ENCODE measurements at regions not wholly inside any gene's neighbourhood (a gene's known extent, or its start where the extent isn't known, plus 50 kb on each side); places are given as distances from the start of the nearest gene placed in this dataset.
A peak's percentile ranks its signal among the peaks of the same experiment; 100 is the strongest.

GRCh38 chr18:70507970-70508369 lies 219.1 kb downstream of the SOCS6 start:
- no peak for DNase-seq (ENCODE audit: low read depth)

GRCh38 chr18:70506511-70506910 lies 217.7 kb downstream of the SOCS6 start:
- DNase-seq (ENCODE audit: low read depth) = no peak

DNA sequence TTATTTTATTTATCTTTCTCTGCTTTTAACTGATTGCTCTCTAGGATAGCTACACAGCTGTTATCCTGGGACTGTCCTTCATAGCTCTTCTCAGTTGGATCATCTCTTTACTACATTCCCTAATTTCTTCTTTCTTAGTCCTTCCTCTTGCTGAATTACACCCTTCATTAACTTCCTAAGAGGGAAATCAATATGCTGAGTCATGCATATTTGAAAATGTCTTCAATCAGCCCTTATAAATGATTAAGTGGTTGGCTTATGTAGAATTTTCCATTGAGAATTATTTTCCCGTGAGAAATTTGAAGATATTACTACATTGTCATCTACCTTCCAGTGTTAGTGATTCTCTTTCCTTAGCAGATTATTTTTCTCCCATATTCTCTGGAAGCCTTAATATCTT lies 214.2 kb downstream of the SOCS6 start:
- no peak for DNase-seq (ENCODE audit: low read depth)

DNA sequence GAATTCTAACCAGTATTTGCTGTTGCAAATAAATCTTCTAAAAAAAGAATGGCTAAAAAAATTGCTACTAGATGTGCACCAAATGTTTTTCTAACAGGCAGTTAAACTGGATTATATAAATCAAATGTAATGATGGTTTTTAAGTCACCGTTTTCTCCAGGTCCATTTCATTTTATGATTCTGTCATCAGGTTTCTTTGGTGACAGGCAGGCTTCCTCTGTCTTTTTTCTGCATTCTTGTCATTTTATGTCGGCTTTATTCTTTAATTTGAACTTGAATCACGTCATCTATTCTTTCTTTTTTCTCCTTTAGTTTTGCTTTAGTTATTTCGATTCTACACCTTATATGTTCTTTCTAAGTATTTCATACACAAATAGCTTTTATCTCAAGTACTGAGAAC lies 212.5 kb downstream of the SOCS6 start:
- no peak for DNase-seq (ENCODE audit: low read depth)

DNA sequence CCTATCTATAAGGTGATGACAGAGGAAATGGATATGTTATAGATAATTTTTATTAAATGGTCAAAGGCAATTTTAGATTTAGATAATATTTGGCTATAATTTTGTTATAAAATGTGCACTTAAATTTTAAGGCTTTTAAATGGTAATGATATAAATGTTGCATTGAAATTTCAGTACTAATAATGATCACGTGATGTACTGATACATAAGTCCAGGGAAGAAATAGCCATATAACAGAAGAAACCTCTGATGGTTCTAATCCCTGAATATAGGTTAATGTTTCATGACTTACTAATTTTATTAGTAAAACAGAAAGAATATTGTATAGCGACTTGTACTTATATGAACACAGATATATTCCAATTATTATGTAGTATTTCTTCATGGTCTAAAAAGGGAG lies 211.9 kb downstream of the SOCS6 start:
- DNase-seq (ENCODE audit: low read depth) = no peak

GRCh38 chr18:70499218-70499691 lies 210.4 kb downstream of the SOCS6 start:
- no peak for DNase-seq (ENCODE audit: low read depth)

GRCh38 chr18:70496353-70497294 lies 207.8 kb downstream of the SOCS6 start:
- DNase-seq (ENCODE audit: low read depth) = no peak

DNA sequence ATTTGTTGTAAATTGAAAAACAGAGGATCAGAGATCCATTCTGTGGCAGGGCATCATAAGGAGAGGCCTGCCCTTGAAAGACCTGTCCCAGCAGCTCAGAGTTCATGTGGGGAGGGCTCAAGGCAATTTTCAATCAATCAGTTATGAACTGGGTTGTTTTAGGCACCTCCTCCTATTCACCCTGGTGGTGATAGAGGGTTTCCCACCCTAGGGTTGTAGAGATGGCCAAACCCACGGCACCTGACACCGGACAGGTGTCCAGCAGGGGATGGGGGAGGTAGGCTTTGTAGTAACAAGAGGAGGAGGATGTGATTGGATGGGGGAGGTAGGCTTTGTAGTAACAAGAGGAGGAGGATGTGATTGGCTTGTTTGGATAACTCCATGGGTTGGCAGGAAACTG lies 205.7 kb downstream of the SOCS6 start:
- DNase-seq (ENCODE audit: low read depth) = no peak

DNA sequence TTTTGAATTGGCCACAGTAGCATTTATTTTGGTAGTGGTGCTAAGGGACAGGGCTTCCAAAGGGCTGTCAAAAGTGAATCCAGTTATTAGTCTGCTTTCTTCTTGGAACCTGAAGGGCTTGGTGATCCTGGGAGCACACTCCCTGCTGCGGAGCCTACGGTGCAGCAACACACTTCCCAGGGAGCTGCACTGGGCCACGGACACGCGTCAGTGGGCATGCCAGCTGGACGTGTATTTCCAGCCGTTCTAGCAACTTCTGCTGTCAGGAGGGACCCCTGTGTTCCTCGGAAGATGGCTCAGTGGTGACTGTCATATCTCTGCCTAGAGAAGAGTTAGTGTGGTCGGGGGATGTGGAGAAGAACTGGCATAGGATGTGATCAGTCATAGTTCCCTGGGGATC lies 204.6 kb downstream of the SOCS6 start:
- DNase-seq (ENCODE audit: low read depth) = no peak

- peak; percentile 1 for DNase-seq (ENCODE audit: low read depth)
Measured at GRCh38 chr18:70491734-70492348, 203.0 kb downstream of the SOCS6 start.

DNA sequence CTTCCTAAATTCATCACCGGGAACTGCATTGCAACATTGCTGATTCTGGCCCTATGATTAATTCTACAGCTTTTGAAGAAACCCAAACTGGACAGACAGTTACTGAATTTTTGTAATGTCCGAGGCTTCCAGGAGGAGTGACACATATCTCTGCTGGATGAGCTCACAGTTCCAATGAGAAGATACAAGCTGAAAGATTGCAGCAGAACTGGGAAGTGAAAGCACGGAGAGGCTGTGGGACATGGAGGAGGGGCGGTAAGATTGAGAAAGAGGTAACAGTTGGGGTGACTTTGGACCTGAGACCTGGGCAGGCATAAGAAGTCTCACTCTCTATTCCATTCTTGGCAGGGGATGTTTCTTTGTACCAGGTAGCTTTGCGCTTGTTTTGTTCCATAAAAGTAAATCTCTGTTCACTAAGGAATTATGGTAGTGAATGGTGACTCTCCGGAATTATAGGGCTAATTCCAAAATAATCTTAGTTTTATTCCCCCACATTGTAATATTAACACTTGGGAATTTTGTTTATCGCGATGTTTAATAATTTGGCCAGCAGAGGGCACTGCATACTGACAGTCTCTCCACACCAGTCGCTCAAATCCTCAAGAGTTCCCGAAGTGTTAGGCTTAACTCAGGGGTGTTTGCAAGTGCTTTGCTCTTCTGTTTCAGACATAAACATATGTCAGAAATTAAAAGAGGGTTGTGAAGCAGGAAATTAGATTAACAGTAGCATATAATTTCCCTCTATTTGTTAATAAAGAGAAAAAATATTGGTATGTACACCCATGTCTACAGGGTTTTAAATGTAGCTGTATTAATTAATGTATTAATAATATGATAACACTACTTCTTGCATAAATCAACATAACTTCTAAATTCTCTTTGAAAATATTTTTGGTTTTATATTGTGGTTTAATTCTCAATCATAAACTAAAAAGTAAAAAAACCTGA lies 201.4 kb downstream of the SOCS6 start:
- DNase-seq (ENCODE audit: low read depth) = peak; percentile 39

- no peak for DNase-seq (ENCODE audit: low read depth)
Measured at GRCh38 chr18:70489571-70489970, 200.7 kb downstream of the SOCS6 start.

- no peak for DNase-seq (ENCODE audit: low read depth)
Measured at GRCh38 chr18:70469916-70470315, 181.1 kb downstream of the SOCS6 start.

GRCh38 chr18:70468861-70469547 lies 180.2 kb downstream of the SOCS6 start:
- DNase-seq (ENCODE audit: low read depth) = no peak

DNA sequence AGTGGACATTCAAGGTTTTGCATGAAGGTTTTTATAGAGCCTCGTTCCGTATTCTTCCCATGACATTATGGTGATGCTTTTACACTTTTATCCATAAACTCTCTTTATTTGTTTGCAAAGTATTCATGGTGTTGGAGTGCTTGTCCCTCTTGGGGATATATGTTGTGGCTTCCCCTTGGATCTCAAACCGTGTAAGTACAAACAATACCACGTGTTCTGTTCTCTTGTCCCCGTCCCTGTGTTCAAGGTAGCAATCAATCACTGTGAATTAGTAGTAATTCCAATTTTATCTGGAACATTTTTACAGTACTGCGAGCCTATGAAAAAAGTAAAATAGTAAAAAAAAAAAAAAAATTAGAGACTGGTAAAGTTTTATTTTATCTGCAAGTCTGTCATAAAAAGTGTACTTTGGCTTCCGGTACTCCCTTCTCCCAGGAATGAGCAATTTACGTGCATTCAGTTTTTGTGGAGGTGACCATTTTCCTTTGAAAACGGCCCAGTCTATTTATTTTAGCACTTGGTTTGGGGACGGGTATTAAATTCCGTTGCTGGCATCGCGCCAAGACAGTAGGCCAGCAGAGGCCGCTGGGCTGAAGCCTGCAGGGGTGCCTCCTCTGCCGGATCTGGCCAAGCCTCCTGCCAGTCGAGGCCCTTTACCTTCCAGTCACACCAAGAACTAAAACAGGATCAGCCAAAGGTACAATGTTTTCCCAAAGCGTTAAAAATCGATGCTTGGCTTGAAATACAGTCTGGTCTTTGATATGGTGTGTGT lies 175.7 kb downstream of the SOCS6 start:
- DNase-seq (ENCODE audit: low read depth) = no peak

GRCh38 chr18:70463085-70463484 lies 174.2 kb downstream of the SOCS6 start:
- DNase-seq (ENCODE audit: low read depth) = no peak

DNA sequence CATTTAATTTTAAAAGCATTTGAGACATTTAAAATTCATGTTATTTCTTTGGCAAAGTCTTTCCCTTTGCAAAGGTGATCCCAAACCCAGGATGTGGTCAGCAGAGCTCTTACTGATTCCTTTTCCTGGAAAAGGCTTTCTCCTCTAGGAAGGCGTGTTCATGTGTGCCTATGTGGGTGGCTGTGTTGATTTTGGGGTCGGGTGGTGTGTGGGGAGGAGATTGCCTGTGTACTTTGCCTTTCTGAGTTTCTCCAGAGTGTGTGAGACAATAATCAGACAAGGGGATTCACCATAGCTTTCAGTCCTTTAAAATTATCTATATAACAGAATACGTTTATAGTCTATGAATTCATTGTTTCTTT lies 173.2 kb downstream of the SOCS6 start:
- no peak for DNase-seq (ENCODE audit: low read depth)

DNA sequence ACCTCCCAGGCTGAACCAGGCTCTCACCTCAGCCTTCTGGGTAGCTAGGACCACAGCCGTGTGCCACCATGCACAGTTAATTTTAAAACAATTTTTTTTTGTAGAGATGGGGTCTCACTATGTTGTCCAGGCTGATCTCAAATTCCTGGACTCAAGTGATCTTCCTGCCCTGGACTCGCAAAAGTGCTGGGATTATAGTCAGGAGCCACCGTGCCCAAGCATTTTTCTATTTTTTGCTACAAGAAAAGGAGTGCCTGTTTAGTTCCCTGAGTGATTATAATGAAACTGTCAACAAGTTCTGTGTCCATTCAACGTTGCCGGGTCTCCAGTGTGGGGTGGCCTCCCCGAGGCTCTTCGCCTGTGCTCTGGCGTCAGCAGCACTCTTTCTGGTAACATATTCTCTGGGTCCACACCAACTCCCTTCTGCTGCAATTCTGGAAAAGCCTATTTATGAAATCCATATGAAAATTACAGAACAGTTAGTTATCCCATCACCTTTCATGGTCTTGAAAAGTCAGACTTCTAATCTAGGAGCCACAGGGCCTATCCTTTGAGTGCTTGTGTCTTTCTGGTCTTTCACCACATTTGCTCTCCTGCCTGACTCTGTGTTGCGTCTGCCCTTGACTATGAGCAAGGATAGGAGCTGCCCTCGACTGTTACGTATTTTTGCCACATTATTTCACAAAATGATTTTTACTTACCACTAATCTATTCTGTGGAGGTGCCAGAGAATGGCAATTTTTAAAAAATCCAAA lies 172.7 kb downstream of the SOCS6 start:
- DNase-seq (ENCODE audit: low read depth) = no peak

DNA sequence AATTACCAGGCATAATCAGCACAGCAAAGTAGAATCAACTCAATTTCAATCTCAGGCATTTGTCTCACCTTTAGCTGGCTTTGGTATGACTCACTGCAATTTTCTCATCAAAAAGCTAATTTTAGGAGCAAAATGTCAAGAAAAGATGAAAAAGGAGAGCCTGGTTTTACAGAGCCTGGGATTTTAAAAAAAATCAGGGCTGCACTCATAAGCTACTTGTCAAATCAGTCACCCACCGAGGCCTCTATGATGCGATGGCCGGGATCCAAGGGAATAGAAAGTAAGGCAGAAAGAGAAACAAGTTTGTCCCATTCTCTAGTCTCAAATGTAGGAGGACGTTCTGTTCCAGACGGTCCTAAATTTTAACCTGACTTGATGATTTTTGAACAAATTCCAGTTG lies 170.9 kb downstream of the SOCS6 start:
- DNase-seq (ENCODE audit: low read depth) = no peak

DNA sequence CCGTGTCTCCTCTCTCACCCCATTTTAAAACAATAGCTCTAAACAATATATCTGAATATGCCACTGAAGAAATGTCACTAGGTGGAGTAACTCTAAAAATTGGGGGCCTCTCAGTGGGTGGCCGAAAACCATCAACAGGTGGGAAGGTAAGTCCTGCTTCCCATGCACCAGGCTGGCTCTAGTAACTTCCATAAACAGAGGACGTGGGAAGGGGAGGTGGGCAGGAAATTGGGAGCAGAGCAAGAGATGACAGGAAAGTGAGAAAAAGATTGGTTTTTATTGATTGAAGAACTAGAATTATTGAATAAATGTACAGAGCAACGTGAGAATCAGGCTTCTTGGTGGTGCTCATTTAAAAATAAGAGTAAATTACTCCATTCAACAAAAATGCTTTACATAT lies 170.4 kb downstream of the SOCS6 start:
- DNase-seq (ENCODE audit: low read depth) = no peak
